ENCODE measurements at regions not wholly inside any gene's neighbourhood (a gene's known extent, or its start where the extent isn't known, plus 50 kb on each side); places are given as distances from the start of the nearest gene placed in this dataset.

GRCh38 chr18:66344227-66344626 is 259.7 kb downstream of the CDH19 start:
- no peaks in the 10 kb centered on the region for H3K4me1 ChIP-seq (ENCODE audit: control insufficient read depth in 2 of 2, insufficient read depth in 1 of 2, low read depth in 1 of 2, low read length in 2 of 2)
- no peak overlapping the region for H2AFZ ChIP-seq (ENCODE audit: low read length)
- H3K4me2 ChIP-seq (ENCODE audit: insufficient read depth, low read length, poor library complexity, severe bottlenecking), result no peak overlapping the region
- H3K9ac ChIP-seq (ENCODE audit: low read depth, low read length, poor library complexity), result no peak overlapping the region
- no peak overlapping the region for H3K23ac ChIP-seq (ENCODE audit: low read depth, low read length, poor library complexity)
- no peak overlapping the region for H2BK5ac ChIP-seq (ENCODE audit: low read length)
- no peak overlapping the region for H3K18ac ChIP-seq (ENCODE audit: low read length)
- no peak overlapping the region for H3K27ac ChIP-seq (replicated peaks; ENCODE audit: low read length)
- no peak overlapping the region for H2BK120ac ChIP-seq (ENCODE audit: low read depth, low read length)
- H3K36me3 ChIP-seq (replicated peaks in 1 of 2; ENCODE audit: control insufficient read depth in 2 of 2, insufficient read depth in 2 of 2, low read length in 2 of 2), result no peaks in the 10 kb centered on the region
- H3K27me3 ChIP-seq (ENCODE audit: control insufficient read depth in 3 of 3, insufficient read depth in 3 of 3, low read depth in 1 of 3, low read length in 3 of 3), result no peaks in the 10 kb centered on the region
- no peak overlapping the region for H2BK15ac ChIP-seq (ENCODE audit: low read length)
- H3K4ac ChIP-seq (ENCODE audit: low read length), result no peak overlapping the region
- H3K79me1 ChIP-seq (ENCODE audit: low read depth, low read length), result no peaks in the 10 kb centered on the region
- no peak overlapping the region for H4K8ac ChIP-seq (ENCODE audit: low read depth, low read length)
- H3K14ac ChIP-seq (ENCODE audit: low read length), result no peak overlapping the region
- no CpG with 5 or more reads among the region's 2 CpGs for WGBS, 2 donors (ENCODE audit: extremely low coverage in 2 of 2, insufficient read length in 2 of 2, insufficient replicate concordance in 1 of 2)
- no peak overlapping the region for H4K91ac ChIP-seq (ENCODE audit: low read depth, low read length, poor library complexity)
- no peak overlapping the region for H2BK12ac ChIP-seq (ENCODE audit: low read length)
- no peak overlapping the region for H3K4me3 ChIP-seq (ENCODE audit: low read length in 2 of 2)
- H2AK5ac ChIP-seq (ENCODE audit: low read depth, low read length), result no peak overlapping the region
- no peak for DNase-seq (ENCODE audit: low spot score)
- no peaks in the 10 kb centered on the region for H3K9me3 ChIP-seq (replicated peaks in 1 of 2; ENCODE audit: control insufficient read depth in 2 of 2, insufficient read depth in 1 of 2, low read depth in 1 of 2, low read length in 2 of 2)

GRCh38 chr18:66342577-66342976 is 261.3 kb downstream of the CDH19 start:
- H3K27me3 ChIP-seq (ENCODE audit: control insufficient read depth in 3 of 3, insufficient read depth in 3 of 3, low read depth in 1 of 3, low read length in 3 of 3), result no peaks in the 10 kb centered on the region
- H3K4me1 ChIP-seq (ENCODE audit: control insufficient read depth in 2 of 2, insufficient read depth in 1 of 2, low read depth in 1 of 2, low read length in 2 of 2), result no peaks in the 10 kb centered on the region
- H2BK12ac ChIP-seq (ENCODE audit: low read length), result no peak overlapping the region
- H3K27ac ChIP-seq (replicated peaks; ENCODE audit: low read length), result no peak overlapping the region
- no peak overlapping the region for H2BK5ac ChIP-seq (ENCODE audit: low read length)
- no peak for DNase-seq (ENCODE audit: low spot score)
- no peak overlapping the region for H2BK120ac ChIP-seq (ENCODE audit: low read depth, low read length)
- no peak overlapping the region for H2AK5ac ChIP-seq (ENCODE audit: low read depth, low read length)
- no peak overlapping the region for H3K4me2 ChIP-seq (ENCODE audit: insufficient read depth, low read length, poor library complexity, severe bottlenecking)
- peaks cover 0 to 3% of the 10 kb centered on the region in 2 donors for H3K9me3 ChIP-seq (replicated peaks in 1 of 2; ENCODE audit: control insufficient read depth in 2 of 2, insufficient read depth in 1 of 2, low read depth in 1 of 2, low read length in 2 of 2)
- H3K23ac ChIP-seq (ENCODE audit: low read depth, low read length, poor library complexity), result no peak overlapping the region
- no peak overlapping the region for H3K4ac ChIP-seq (ENCODE audit: low read length)
- no peak overlapping the region for H4K91ac ChIP-seq (ENCODE audit: low read depth, low read length, poor library complexity)
- no peaks in the 10 kb centered on the region for H3K36me3 ChIP-seq (replicated peaks in 1 of 2; ENCODE audit: control insufficient read depth in 2 of 2, insufficient read depth in 2 of 2, low read length in 2 of 2)
- H3K14ac ChIP-seq (ENCODE audit: low read length), result no peak overlapping the region
- no peak overlapping the region for H4K8ac ChIP-seq (ENCODE audit: low read depth, low read length)
- no peak overlapping the region for H2BK15ac ChIP-seq (ENCODE audit: low read length)
- no peaks in the 10 kb centered on the region for H3K79me1 ChIP-seq (ENCODE audit: low read depth, low read length)
- no peak overlapping the region for H2AFZ ChIP-seq (ENCODE audit: low read length)
- no peak overlapping the region for H3K9ac ChIP-seq (ENCODE audit: low read depth, low read length, poor library complexity)
- H3K4me3 ChIP-seq (ENCODE audit: low read length in 2 of 2), result no peak overlapping the region
- no peak overlapping the region for H3K18ac ChIP-seq (ENCODE audit: low read length)

GRCh38 chr18:66334534-66334933 is 269.4 kb downstream of the CDH19 start:
- Histone ChIP-seq H4K91ac (ENCODE audit: low read depth, low read length, poor library complexity) (no peak overlapping the region), H3K14ac (ENCODE audit: low read length) (no peak overlapping the region), H3K9me3 (replicated peaks in 1 of 2; ENCODE audit: control insufficient read depth in 2 of 2, insufficient read depth in 1 of 2, low read depth in 1 of 2, low read length in 2 of 2) (peaks cover 0 to 3% of the 10 kb centered on the region in 2 donors), H3K4me1 (ENCODE audit: control insufficient read depth in 2 of 2, insufficient read depth in 1 of 2, low read depth in 1 of 2, low read length in 2 of 2) (no peaks in the 10 kb centered on the region), H3K4me2 (ENCODE audit: insufficient read depth, low read length, poor library complexity, severe bottlenecking) (no peak overlapping the region), H3K18ac (ENCODE audit: low read length) (no peak overlapping the region), H3K4me3 (ENCODE audit: low read length in 2 of 2) (no peak overlapping the region), H4K8ac (ENCODE audit: low read depth, low read length) (no peak overlapping the region), H3K27ac (replicated peaks; ENCODE audit: low read length) (no peak overlapping the region), H3K4ac (ENCODE audit: low read length) (no peak overlapping the region), H2BK12ac (ENCODE audit: low read length) (no peak overlapping the region), H3K36me3 (replicated peaks in 1 of 2; ENCODE audit: control insufficient read depth in 2 of 2, insufficient read depth in 2 of 2, low read length in 2 of 2) (no peaks in the 10 kb centered on the region), H3K9ac (ENCODE audit: low read depth, low read length, poor library complexity) (no peak overlapping the region), H2BK120ac (ENCODE audit: low read depth, low read length) (no peak overlapping the region), H3K79me1 (ENCODE audit: low read depth, low read length) (no peaks in the 10 kb centered on the region), H2BK5ac (ENCODE audit: low read length) (no peak overlapping the region), H2BK15ac (ENCODE audit: low read length) (no peak overlapping the region), H3K23ac (ENCODE audit: low read depth, low read length, poor library complexity) (no peak overlapping the region), H3K27me3 (ENCODE audit: control insufficient read depth in 3 of 3, insufficient read depth in 3 of 3, low read depth in 1 of 3, low read length in 3 of 3) (no peaks in the 10 kb centered on the region), H2AFZ (ENCODE audit: low read length) (no peak overlapping the region), H2AK5ac (ENCODE audit: low read depth, low read length) (no peak overlapping the region)
- no CpG with 5 or more reads among the region's 1 CpG for WGBS, 2 donors (ENCODE audit: extremely low coverage in 2 of 2, insufficient read length in 2 of 2, insufficient replicate concordance in 1 of 2)
- DNase-seq (ENCODE audit: low spot score), result no peak

DNA sequence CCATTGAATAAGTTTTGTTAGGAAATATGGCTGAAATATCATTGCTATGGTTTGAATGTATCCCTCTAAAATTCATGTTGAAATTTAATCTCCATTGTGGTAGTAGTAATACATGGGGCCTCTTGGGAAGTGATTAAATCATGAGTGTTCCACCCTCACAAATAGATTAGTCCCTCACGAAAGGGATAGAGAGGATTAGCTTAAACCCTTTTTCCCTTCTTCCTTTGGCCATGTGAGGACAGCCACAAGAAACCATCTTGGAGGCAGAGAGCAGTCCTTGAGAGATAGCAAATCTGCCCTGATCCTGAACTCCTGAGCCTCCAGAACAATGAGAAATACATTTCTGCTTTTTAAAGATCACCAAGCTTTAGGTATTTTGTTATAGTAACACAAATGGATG is 274.2 kb downstream of the CDH19 start:
- no peak overlapping the region for H2BK5ac ChIP-seq (ENCODE audit: low read length)
- no peaks in the 10 kb centered on the region for H3K9me3 ChIP-seq (replicated peaks in 1 of 2; ENCODE audit: control insufficient read depth in 2 of 2, insufficient read depth in 1 of 2, low read depth in 1 of 2, low read length in 2 of 2)
- H3K27ac ChIP-seq (replicated peaks; ENCODE audit: low read length), result no peak overlapping the region
- H3K4me3 ChIP-seq (ENCODE audit: low read length in 2 of 2), result no peak overlapping the region
- no peak overlapping the region for H2BK12ac ChIP-seq (ENCODE audit: low read length)
- no peak overlapping the region for H3K23ac ChIP-seq (ENCODE audit: low read depth, low read length, poor library complexity)
- H3K27me3 ChIP-seq (ENCODE audit: control insufficient read depth in 3 of 3, insufficient read depth in 3 of 3, low read depth in 1 of 3, low read length in 3 of 3), result no peaks in the 10 kb centered on the region
- H4K91ac ChIP-seq (ENCODE audit: low read depth, low read length, poor library complexity), result no peak overlapping the region
- no peak overlapping the region for H3K14ac ChIP-seq (ENCODE audit: low read length)
- H3K79me1 ChIP-seq (ENCODE audit: low read depth, low read length), result no peaks in the 10 kb centered on the region
- H3K18ac ChIP-seq (ENCODE audit: low read length), result no peak overlapping the region
- H3K9ac ChIP-seq (ENCODE audit: low read depth, low read length, poor library complexity), result no peak overlapping the region
- no peaks in the 10 kb centered on the region for H3K36me3 ChIP-seq (replicated peaks in 1 of 2; ENCODE audit: control insufficient read depth in 2 of 2, insufficient read depth in 2 of 2, low read length in 2 of 2)
- no CpG with 5 or more reads among the region's 1 CpG for WGBS, 2 donors (ENCODE audit: extremely low coverage in 2 of 2, insufficient read length in 2 of 2, insufficient replicate concordance in 1 of 2)
- DNase-seq (ENCODE audit: low spot score), result no peak
- no peak overlapping the region for H4K8ac ChIP-seq (ENCODE audit: low read depth, low read length)
- no peak overlapping the region for H2AFZ ChIP-seq (ENCODE audit: low read length)
- no peak overlapping the region for H3K4ac ChIP-seq (ENCODE audit: low read length)
- H3K4me1 ChIP-seq (ENCODE audit: control insufficient read depth in 2 of 2, insufficient read depth in 1 of 2, low read depth in 1 of 2, low read length in 2 of 2), result no peaks in the 10 kb centered on the region
- no peak overlapping the region for H2BK120ac ChIP-seq (ENCODE audit: low read depth, low read length)
- H3K4me2 ChIP-seq (ENCODE audit: insufficient read depth, low read length, poor library complexity, severe bottlenecking), result no peak overlapping the region
- H2AK5ac ChIP-seq (ENCODE audit: low read depth, low read length), result no peak overlapping the region
- no peak overlapping the region for H2BK15ac ChIP-seq (ENCODE audit: low read length)

Data from neuronal stem cell (in vitro differentiated cells).